GM18505 (cell line): ENCODE measurements at regions not wholly inside any gene's neighbourhood (a gene's known extent, or its start where the extent isn't known, plus 50 kb on each side); places are given as distances from the start of the nearest gene placed in this dataset.
"Not testable (repeated sequence)": the region's sequence is repeated elsewhere in the genome, so short reads cannot be mapped to it uniquely, and the experiment has no call there.

Experiments
- ATAC-seq: cut with Tn5 transposase; IDR thresholded peaks from one replicate; pipeline ENCODE4 v1.9.1; 2021; ENCODE audit not compliant: unreplicated experiment
- POLR2A ChIP-seq: IDR thresholded peaks from 4 replicates; pipeline ENCODE4 v1.6.1; 2011; ENCODE audit warnings: borderline replicate concordance; ENCODE audit not compliant: insufficient read depth, insufficient read length; ENCODE audit errors: extremely low read depth

- TF ChIP-seq POLR2A: no peak
- ATAC-seq: no peak
These were observed 918.4 kb downstream of the SORCS3 start for GRCh38 chr10:105559333-105560097.

GRCh38 chr10:105550453-105550852 is 909.4 kb downstream of the SORCS3 start:
- ATAC-seq: not testable (repeated sequence)

GRCh38 chr10:105549731-105550130 is 908.6 kb downstream of the SORCS3 start:
- no peak for ATAC-seq
- TF ChIP-seq POLR2A: no peak

GRCh38 chr10:105545101-105545500 is 904.0 kb downstream of the SORCS3 start:
- ATAC-seq: no peak
- no peak for TF ChIP-seq POLR2A

GRCh38 chr10:105540381-105540780 is 899.3 kb downstream of the SORCS3 start:
- no peak for ATAC-seq
- no peak for TF ChIP-seq POLR2A

- no peak for ATAC-seq
- no peak for TF ChIP-seq POLR2A
These were observed 897.8 kb downstream of the SORCS3 start for GRCh38 chr10:105538874-105539273.

- no peak for TF ChIP-seq POLR2A
- ATAC-seq: no peak
These were observed 894.4 kb downstream of the SORCS3 start for GRCh38 chr10:105535478-105535877.

GRCh38 chr10:105534086-105534485 is 893.0 kb downstream of the SORCS3 start:
- TF ChIP-seq POLR2A: no peak
- ATAC-seq: no peak

- ATAC-seq: no peak
- TF ChIP-seq POLR2A: no peak
These were observed 875.4 kb downstream of the SORCS3 start for GRCh38 chr10:105516511-105516910.

GRCh38 chr10:105514106-105514505 is 873.0 kb downstream of the SORCS3 start:
- ATAC-seq: no peak
- TF ChIP-seq POLR2A: no peak

GRCh38 chr10:105509517-105509916 is 868.4 kb downstream of the SORCS3 start:
- no peak for TF ChIP-seq POLR2A
- no peak for ATAC-seq

- ATAC-seq: no peak
- no peak for TF ChIP-seq POLR2A
These were observed 865.2 kb downstream of the SORCS3 start for GRCh38 chr10:105506262-105506661.

- no peak for TF ChIP-seq POLR2A
- no peak for ATAC-seq
These were observed 862.6 kb downstream of the SORCS3 start for GRCh38 chr10:105503714-105504113.

GRCh38 chr10:105502058-105502457 is 861.0 kb downstream of the SORCS3 start:
- no peak for TF ChIP-seq POLR2A
- ATAC-seq: no peak

GRCh38 chr10:105494944-105495343 is 853.9 kb downstream of the SORCS3 start:
- TF ChIP-seq POLR2A: no peak
- no peak for ATAC-seq
